ENCODE measurements at regions not wholly inside any gene's neighbourhood (a gene's known extent, or its start where the extent isn't known, plus 50 kb on each side); places are given as distances from the start of the nearest gene placed in this dataset.
"Not testable (repeated sequence)": the region's sequence is repeated elsewhere in the genome, so short reads cannot be mapped to it uniquely, and the experiment has no call there.

DNA sequence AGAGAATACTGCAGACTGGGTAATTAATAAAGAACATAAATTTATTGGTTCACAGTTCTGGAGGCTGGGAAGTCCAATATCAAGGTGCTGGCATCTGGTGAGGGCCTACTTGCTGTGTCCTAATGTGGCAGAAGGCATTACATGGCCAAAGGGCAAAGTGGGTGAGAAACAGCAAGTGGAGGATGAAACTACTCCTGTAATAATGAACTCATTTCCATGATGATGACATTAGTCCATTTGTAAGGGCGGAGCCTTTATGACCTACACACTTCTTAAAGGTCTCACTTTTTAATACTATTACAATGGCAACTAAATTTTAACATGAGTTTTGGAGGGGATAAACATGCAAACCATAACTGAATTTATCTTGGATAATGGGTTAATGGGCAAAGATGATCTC, 139.6 kb upstream of the SGO1 start:
- no peak for DNase-seq (ENCODE audit: low spot score)

DNA sequence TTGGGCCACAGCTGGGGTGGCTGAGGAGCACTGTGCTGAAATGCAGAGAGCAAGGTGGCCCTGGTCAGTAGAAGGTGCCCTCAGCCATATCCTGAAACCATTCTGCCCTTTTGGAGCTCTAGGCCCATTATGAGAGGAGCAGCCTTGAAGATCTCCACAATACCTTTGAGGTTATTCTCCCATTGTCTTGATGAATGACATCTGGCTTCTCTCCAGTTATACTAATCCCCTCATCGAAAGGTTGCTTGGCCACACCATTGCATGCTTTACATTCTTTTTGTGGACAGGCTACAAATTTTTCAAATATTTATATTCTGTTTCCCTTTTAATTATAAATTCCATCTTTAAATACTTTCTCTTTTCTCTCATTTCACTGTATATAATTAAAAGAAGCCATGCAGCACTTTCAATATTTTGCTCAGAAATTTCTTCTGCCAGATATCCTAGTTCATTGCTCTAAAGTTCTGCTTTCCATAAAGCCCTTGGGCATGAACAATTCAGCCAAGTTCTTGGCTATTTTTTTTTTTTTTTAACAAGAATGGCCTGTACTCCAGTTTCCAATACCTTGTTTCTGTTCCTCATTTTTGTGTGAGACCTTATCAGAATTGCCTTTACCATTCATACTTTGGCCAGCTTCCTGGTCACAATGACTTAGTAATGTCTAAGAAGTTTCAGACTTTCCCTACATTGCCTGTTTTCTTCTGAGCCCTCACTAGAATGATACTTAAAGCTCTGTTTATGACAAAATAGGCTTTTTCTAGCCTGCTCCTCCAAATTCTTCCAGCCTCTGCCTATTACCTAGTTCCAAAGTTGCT, 138.9 kb upstream of the SGO1 start:
- DNase-seq (ENCODE audit: low spot score) = no peak

DNA sequence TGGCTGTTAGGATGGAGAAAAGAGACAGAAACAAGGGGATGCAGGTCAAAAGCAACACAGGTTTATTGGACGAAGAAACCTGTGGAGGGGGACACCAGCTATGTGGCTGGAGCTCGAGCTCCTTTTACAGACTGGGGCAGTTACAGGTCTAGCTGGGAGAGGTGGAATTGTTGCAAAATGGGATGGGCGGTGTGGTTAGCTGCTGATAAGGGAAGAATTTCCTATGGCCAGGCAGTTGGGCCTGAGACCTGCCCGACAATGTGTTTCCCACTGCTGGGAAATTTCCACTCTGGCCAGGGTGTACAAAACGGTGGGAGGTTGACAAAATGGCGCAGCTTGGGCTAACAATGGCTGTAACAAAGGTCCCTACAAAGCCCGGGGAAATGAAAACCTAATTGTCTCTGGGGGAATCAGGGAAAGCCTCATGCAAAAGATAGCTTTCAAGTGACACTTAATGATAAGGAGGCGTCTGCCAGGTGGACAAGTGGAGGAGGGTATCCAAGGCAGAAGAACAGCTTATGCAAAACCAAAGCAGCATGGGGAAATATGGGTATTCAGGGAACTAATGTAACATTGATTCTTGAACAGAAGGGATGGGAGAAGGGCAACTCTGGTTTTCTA, 137.4 kb upstream of the SGO1 start:
- DNase-seq (ENCODE audit: low spot score) = no peak

DNA sequence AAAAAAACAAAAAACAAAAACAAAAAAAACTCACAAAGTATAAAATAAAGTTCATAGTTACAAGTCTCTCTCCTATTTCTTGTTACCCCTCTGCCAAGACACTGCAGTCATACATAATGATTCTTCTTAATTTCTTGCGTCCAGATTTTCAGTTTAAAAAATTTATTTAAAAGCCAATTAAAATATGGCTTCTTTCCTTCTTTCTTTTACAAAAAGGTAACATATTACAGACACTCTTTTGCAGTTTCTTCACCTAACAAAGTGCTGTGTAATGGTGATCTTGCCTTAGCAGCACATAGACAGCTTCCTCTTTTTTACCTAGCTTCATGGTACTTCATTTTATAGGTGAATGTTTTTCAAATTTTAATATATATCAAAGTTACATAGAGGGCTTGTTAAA, 136.1 kb upstream of the SGO1 start:
- DNase-seq (ENCODE audit: low spot score) = no peak

DNA sequence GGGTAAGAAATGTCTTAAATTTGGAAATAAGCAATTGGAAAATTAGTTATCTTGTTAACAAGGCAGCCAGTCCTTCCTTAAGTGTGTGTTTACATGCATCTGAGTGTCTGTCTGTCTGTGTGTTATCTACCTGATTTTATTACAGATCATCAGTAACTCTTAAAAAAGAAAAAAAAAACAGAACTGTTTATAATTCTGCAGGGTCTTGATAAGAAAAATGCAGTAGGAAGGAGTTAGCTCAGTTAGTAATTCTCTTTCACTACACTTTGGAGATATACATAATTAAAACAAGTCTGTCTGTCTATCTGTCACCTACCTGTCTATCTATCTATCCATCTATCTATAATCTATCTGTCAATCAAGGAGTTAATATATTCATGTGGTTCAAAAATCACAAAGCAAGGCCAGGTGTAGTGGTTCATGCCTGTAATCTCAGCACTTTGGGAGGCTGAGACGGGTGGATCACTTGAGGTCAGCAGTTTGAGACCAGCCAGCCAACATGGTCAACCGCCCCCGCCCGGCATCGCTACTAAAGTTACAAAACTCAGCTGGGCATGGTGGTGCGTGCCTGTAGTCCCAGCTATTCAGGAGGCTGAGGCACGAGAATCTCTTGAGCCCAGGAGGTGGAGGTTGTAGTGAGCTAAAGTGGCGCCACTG, 135.5 kb upstream of the SGO1 start:
- DNase-seq (ENCODE audit: low spot score) = no peak

DNA sequence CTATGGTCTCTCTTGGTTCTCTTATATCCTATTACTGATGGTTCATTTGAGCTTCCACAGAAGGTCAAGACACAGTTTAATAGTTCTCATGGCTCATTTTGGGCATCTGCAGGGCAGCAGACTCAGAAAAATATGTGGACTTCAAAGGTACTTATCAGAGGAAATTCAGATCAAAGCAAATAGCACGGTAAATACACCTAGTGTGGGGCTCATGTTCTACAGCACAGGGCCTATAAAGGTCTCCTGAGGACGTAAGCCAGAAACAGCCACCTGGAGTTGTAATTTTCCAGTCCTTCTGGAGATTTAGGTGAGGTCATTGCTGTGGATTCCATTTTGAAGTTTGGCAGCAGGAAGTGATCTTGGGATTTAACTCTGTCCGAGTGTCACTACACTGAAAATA, 134.5 kb upstream of the SGO1 start:
- DNase-seq (ENCODE audit: low spot score) = no peak

DNA sequence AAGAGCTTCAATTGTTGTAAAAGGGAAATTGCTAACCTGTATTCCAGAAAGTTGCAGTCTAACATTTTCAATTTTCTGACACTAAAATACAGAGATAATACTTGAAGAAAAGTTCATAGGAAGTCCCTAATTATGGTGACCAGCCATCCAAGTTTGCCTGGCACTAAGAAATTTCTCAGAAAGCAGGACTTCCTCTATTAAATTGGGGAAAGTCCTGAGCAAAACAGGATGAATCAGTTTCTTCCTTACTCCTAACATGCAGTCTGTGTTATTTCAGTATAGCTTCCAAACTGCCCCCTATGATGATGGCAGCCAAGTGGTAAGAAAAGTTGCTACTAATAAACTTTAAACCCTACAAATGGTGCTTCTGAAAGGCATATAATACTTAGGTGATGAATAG, 133.5 kb upstream of the SGO1 start:
- no peak for DNase-seq (ENCODE audit: low spot score)

DNA sequence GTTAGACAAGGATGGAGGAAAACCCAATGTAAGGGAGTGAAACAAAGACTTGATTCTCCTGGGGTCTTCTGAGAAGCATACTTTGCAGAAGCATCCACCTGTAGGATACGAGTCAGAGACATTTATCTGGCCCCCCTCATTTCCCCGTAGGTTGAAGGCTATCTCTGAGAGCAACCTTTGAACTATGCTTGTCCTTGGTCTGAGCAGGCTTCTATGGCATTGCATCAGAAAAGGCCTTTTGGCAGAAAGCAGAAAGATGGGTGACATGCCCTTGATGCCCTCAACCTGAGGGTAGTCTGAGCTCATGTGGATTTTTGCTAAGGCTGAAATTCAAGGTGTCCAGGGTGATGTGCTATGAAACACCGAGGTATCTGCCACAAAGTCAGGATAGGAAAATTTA, 131.6 kb upstream of the SGO1 start:
- DNase-seq (ENCODE audit: low spot score) = no peak

DNA sequence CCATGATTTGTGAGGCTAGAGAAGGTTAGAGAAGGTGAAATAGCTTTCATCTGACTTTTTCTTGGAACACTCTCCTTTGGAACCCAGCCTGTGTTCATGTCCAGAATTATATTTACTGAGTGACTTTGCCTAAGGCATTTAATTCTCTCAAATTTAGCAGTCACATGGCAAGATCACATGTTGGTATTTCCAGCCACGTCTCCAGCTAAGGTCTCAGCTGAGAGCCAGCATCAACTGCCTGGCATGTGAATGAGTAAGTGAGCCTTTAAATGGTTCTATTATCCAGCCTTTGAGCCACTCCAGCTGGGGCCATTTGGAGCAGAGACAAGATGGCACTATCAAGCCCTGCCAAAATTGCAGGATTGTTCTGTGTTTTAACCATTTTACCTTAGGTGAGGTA, 130.2 kb upstream of the SGO1 start:
- DNase-seq (ENCODE audit: low spot score) = no peak

DNA sequence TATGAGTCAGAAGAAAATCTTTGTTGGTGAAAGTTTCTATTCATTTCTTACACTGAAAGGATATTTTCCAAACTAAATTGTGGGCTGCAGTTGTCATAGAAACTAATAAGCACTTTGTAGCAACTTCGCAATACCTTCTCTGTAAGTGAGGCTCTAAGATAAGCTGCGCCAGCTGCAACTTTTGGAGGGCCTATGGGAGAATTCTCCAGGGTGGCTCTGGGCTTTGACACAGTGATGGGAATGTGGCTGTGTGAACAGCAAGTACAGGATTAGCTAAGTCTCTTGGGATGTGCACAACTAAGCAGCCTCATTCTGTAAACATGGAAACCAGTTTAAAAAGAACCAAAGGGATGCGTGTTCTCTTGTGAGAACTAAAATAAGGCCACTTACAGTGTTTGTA, 124.6 kb upstream of the SGO1 start:
- no peak for DNase-seq (ENCODE audit: low spot score)

DNA sequence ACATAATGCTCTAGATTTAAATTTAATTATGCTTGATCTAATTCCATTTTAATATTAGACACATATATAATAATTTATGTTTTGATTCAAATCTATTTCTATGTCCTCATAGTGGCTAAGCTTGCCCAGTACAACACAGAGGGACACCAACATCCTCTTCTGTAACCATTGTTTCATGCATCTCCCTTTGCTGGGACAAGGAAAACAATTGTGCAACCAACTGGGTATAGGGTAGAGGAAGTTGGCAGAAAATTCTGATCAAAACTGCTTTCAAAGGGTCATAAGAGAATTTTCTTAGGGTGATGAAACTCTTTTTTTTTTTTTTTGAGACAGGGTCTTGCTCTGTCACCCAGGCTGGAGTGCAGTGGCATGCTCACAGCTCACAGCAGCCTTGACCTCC, 121.4 kb upstream of the SGO1 start:
- no peak for DNase-seq (ENCODE audit: low spot score)

DNA sequence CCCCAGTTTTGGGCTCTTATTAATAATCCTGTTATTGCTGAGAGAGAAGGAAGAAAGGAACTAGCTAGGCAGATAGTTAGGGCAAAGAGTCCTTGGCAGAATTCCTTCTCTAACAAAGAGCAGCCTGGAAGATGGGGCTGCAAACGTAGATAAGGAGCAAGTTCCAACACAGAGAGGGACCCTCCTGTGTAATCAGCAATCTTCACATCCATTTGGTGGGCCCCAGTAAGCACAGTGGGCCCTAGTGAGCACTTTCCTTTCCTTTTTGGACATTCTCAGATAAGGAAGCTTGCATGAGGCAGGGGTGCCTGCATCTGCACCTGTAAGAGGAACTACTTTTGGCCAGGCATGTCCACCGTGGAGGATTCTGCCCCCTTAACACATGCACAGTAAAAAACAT, 119.6 kb upstream of the SGO1 start:
- DNase-seq (ENCODE audit: low spot score) = no peak

DNA sequence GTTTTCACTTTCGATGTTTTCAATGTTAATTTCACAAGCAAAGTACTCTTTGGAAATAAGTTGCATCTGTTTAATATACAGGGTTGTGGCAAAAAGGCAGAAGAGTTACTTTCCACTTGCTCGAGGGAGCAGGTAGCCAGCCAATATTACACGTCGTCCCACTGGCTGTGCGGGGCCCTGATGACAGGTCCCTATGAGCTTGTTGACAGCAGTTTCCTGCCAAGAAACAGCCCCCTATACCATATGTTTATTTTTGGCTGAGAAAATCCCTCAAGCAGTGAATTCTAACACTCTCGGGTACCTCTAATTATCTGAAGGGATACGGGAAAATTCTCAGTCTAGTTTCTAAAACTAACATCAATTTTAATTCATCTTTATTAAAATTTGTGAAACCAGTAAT, 116.8 kb upstream of the SGO1 start:
- no peak for DNase-seq (ENCODE audit: low spot score)

DNA sequence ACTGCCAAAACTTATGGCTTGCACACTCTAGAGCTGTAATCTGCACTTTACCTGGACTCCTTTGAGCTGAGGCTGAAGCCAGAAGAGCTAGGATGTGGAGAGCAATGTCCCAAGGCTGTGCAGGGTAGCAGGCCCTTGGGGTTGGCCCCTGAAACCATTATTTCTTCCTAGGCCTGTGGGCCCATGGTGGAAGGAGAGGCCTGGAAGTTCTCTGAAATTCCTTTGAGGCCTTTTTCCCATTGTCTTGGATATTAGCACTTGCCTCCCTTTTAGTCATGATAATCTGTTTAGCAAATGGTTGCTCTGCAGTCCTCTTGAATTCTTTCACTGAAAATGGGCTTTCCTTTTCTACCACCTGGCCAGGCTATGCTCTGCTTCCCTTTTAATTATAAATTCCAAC, 102.0 kb upstream of the SGO1 start:
- DNase-seq (ENCODE audit: low spot score) = no peak

DNA sequence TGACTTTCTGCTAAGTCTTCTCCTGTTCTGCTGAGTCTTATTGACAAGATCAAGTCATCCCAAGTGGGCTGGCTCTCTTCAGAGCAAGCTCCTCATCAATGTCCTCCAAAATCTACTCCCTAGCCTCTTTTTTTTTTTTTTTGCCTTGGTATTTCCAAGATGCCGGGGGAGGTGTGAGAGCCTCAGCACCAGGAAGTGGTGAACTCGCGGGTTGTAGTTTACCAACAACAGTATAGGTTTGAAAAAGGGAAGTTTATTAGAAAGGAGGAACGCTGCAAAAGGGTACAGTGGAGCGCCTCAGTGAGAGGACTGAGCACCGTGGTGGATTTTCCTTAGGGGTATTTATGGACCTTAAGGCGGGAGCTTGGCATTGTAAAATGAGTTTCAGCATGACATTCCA, 94.3 kb upstream of the SGO1 start:
- no peak for DNase-seq (ENCODE audit: low spot score)

DNA sequence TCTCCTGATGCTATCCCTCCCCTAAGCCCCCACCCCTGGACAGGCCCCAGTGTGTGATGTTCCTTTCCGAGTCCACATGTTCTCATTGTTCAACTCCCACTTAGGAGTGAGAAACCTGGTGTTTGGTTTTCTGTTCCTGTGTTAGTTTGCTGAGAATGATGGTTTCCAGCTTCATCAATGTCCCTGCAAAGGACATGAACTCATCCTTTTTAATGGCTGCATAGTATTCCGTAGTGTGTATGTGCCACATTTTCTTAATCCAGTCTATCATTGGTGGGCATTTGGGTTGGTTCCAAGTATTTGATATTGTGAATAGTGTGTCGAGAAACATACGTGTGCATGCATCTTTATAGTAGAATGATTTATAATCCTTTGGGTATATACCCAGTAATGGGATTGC, 80.0 kb upstream of the SGO1 start:
- DNase-seq (ENCODE audit: low spot score) = not testable (repeated sequence)

DNA sequence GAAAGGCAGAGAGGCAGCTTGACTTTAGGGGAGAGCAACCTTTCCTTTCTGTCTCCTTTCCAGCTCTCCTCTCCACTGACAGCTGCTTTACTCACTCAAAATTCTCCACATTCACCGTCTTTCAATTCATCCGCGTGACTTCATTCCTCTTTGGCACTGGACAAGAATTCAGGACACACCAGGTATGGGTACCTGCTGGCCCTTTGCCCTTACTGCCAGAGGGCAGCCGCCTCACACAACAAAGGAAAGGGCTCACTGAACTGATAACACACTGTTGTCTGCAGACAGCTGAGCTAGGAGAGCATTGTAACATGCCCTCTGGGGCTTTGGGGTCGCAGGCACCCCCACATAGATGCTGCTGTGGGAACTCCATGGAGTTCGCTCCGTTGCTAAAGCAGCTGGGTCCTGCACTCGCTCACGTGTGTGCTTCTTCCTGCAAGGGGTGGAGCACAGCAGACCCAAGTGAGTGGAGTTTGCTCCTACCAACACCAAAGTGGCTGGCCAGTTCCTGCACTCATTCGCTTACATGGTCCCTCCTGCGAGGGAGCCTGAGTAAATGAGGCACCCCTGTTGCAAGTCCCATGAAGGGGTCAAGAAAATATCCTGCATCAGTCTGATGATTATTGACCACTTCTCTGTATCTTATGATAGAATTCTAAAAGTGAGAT, 79.0 kb upstream of the SGO1 start:
- DNase-seq (ENCODE audit: low spot score) = no peak

DNA sequence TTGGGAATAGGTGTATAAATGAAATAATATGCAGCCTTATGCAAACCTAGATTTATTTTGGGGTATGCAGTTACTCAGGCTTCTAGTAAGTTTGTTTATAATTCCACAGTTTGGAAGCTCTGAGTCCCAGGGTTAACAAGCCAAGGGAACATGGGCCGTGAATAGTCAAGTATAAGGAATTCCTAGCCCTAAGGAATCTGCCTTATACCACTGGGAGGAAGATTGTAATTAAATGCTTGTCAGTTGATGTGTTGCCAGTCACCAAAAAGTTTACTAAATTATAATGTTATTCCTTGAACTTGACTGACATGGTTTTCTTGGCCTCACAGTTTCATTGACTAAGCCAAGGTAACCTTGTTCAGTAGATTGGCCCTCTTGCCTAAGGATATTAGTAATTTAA, 72.4 kb upstream of the SGO1 start:
- DNase-seq (ENCODE audit: low spot score) = no peak

DNA sequence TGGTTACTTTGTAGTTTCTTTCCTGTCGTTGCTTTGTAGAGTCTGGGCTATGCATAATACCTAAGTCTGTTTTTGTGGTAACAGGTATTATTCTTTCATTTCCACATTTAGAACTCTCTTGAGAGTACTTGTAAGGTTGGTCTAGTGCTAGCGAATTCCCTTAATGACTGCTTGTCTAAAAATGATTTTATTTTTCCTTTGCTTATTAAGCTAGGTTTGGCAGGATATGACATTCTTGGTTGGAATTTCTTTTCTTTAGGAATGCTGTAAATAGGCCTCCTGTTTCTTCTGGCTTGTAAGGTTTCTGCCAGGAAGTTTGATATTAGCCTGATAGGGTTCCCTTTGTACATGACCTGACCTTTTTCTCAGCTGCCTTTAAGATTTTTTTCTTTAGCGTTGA, 70.1 kb upstream of the SGO1 start:
- DNase-seq (ENCODE audit: low spot score) = no peak

DNA sequence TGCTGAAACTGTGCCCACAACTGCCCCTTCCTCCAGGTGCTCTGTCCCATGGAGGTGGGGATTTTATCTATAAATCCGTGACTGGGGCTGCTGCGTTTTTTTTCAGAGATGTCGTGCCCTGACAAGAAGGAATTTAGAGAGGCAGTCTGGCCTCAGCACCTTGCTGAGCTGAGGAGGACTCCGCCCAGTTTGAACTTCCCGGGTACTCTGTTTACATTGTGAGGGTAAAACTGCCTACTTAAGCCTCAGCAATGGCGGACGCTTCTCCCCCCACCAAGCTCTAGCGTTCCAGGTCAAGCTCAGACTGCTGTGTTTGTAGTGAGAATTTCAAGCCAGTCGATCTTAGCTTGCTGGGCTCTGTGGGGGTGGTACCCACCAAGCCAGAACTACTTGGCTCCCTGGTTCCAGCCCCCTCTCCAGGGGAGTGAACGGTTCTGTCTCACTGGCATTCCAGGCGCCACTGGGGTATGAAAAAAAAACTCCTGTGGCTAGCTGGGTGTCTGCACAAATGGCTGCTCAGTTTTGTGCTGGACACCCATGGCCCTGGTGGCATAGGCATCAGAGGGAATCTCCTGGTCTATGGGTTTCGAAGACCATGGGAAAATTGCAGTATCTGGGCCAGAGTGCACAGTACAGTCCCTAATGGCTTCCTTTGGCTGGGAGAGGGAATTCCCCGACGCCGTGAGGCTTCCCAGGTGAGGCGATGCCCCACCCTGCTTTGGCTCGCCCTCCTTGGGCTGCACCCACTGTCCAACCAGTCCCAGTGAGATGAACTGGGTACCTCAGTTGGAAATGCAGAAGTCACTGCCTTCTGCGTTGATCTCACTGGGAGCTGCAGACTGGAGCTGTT, 68.5 kb upstream of the SGO1 start:
- no peak for DNase-seq (ENCODE audit: low spot score)

DNA sequence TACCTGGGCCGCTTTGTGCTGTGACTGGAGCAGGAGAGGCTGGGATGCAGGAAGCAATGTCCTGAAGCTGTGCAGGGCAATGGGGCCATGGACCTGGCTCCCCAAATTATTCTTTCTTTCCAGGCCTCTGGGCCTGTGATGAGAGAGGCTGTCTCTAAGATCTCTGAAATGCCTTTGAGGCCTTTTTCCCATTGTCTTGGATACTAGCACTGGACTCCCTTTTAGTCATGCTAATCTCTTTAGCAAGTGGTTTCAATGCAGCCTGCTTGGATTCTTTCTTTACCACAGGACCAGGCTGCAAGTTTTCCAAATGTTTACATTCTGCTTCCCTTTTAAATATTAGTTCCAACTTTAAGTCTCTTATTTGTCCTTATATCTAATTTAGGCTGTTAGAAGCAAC, 64.8 kb upstream of the SGO1 start:
- no peak for DNase-seq (ENCODE audit: low spot score)

DNA sequence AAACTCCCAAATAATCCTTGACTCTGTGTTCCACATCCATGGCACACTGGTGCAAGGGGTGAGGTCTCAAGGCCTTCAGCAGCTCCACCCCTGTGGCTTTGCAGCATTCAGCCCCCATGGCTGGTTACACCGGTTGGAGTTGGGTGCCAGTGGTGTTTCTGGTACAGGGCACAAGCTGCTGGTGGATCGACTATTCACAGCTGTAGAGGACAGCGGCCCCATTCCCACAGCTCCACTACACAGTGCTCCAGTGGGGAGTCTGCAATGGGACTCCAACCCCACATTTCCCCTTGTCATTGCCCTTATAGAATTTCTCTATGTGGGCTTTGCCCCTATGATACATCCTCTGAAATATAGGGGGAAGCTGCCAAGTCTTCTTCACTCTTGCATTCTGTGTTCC, 64.3 kb upstream of the SGO1 start:
- DNase-seq (ENCODE audit: low spot score) = no peak
